Small intestine (tissue), 7 donors: ENCODE measurements at regions not wholly inside any gene's neighbourhood (a gene's known extent, or its start where the extent isn't known, plus 50 kb on each side); places are given as distances from the start of the nearest gene placed in this dataset.

Experiments used
- DNase-seq, 2 donors: peaks; one replicate each; pipeline versions ENCODE4 v3.0.0 to v3.0.0-alpha.2; 2013
- FAIRE-seq: peaks from 2 replicates; lab custom pipeline; 2012; peaks lifted over from hg19 to GRCh38; lab: Jason Lieb, UNC
- H3K27ac ChIP-seq, 3 donors: one replicate each; pipeline ENCODE4 v1.5.1; 2013; ENCODE audit warnings: low read length in 2 of 3, mild to moderate bottlenecking in 2 of 3, control low read depth in 1 of 3, inconsistent platforms in 1 of 3, low read depth in 1 of 3, moderate library complexity in 1 of 3
- H3K27me3 ChIP-seq, 3 donors: one replicate each; pipeline ENCODE4 v1.6.1; 2013; ENCODE audit warnings: low read length in 3 of 3, inconsistent platforms in 1 of 3; ENCODE audit not compliant: control insufficient read depth in 3 of 3, insufficient read depth in 3 of 3
- H3K36me3 ChIP-seq, 3 donors: one replicate each; pipeline ENCODE4 v1.6.1; 2013; ENCODE audit warnings: low read length in 3 of 3, inconsistent platforms in 1 of 3, low read depth in 1 of 3, mild to moderate bottlenecking in 1 of 3, moderate library complexity in 1 of 3; ENCODE audit not compliant: control insufficient read depth in 3 of 3, insufficient read depth in 2 of 3
- H3K4me1 ChIP-seq, 3 donors: one replicate each; pipeline ENCODE4 v1.6.1; 2013; ENCODE audit warnings: low read length in 2 of 3, inconsistent platforms in 1 of 3, low read depth in 1 of 3, mild to moderate bottlenecking in 1 of 3, moderate library complexity in 1 of 3; ENCODE audit not compliant: control insufficient read depth in 3 of 3, insufficient read depth in 2 of 3
- H3K4me3 ChIP-seq, 3 donors: one replicate each; pipeline ENCODE4 v1.5.1; 2013; ENCODE audit warnings: low read length in 3 of 3, control low read depth in 1 of 3, inconsistent platforms in 1 of 3, low read depth in 1 of 3, mild to moderate bottlenecking in 1 of 3, moderate library complexity in 1 of 3
- H3K9me3 ChIP-seq, 2 donors: one replicate each; pipeline ENCODE4 v1.6.1; 2013; ENCODE audit warnings: low read depth in 1 of 2, low read length in 1 of 2; ENCODE audit not compliant: control insufficient read depth in 2 of 2, insufficient read depth in 1 of 2
- WGBS, 3 donors: extraction: QIAGEN DNeasy Blood & Tissue Kit; methylation state at CpG; one replicate each; pipeline ENCODE4 v1.1.7; 2013; 5-methylcytosine and 5-hydroxymethylcytosine counted together
- donor health status: healthy with polysubstance abuse.
- donor health status: control.
- donor health status: control.
- donor health status: Bipolar disorder and iron deficiency.
- donor health status: healthy.

DNA sequence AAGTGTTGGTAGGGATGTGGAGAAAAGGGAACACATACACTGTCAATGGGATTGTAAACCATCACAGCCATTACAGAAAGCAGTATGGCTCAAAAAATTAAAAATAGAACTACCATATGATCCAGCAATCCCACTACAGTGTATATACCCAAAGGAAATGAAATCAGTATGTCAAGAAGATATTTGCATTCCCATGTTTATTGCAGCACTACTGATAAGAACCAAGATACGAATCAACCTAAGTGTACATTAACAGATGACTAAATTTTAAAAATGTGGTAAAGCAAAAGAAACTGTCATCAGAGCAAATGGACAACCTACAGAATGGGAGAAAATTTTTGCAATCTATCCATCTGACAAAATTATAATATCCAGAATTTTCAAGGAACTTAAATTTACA lies 290.4 kb downstream of the IPMK start:
- Histone ChIP-seq H3K36me3 (no peaks in the 10 kb centered on the region), H3K4me1 (no peaks in the 10 kb centered on the region), H3K9me3 (no peaks in the 10 kb centered on the region), H3K4me3 (no peak overlapping the region), H3K27ac (no peak overlapping the region), H3K27me3 (no peaks in the 10 kb centered on the region)
- FAIRE-seq (no peak), DNase-seq (no peak)
- WGBS, 3 donors: 44 to 65% (median 63%) methylated on average over 1 of the region's 1 CpG

DNA sequence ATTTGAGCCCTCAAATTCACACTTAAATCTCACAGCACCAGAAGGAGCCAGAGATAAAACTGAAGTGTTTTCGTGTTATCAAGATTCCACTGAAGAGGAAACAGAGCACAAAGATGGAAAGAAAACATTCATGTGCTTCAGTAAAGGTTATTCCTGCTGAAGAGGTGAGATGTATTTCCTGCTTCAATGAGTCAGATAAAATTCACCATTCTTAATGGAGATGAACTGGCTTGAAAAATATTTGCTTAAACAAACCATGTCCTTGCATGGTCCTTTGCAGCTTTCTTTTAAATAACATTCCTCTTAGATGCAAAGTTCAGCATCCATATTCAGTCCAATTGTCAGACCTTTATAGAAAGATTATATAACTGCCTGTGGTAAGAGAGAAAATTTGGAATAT lies 294.2 kb downstream of the IPMK start:
- 53 to 73% (median 61%) methylated on average over 1 of the region's 1 CpG for WGBS, 3 donors
- Histone ChIP-seq H3K36me3 (no peaks in the 10 kb centered on the region), H3K27me3 (no peaks in the 10 kb centered on the region), H3K4me3 (no peak overlapping the region), H3K27ac (no peak overlapping the region), H3K4me1 (no peaks in the 10 kb centered on the region), H3K9me3 (no peaks in the 10 kb centered on the region)
- FAIRE-seq: no peak
- DNase-seq: no peak

GRCh38 chr10:57972783-57973182 lies 294.9 kb downstream of the IPMK start:
- 90 to 96% (median 92%) methylated on average over 2 of the region's 2 CpGs for WGBS, 3 donors
- DNase-seq: no peak

DNA sequence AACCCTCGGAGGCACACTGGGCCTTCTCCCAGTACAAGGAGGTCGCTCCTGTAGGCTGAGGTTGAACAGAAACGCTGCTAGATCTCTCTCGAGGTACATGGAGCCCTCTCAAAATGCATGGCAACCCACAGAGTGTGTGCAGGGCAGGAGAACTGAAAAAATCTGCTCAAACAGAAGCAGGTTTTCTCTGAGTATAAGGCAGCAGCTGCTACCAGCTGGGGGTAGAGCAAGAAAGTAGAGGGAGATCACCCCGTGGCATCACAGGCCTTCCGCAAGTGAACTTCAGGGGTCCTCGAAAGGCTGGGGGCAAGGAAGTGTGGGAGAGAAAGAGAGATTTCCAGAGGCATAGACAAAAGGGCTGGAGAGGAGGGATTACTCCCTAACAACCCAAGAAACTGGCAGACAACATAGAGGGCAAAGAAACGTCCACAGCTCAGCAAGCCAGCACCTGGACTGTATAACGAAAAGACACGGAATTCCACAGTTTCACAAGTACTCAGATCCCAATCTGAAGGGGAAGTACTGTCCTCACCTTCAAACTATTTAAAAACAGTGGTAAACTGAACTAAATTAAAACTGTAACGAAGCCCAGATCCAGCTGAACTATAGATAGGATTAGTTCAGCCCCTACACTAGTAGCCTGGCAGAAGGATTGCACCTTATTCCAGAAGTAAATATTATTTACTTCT lies 299.2 kb downstream of the IPMK start:
- no peaks in the 10 kb centered on the region for H3K36me3 ChIP-seq
- no peak for DNase-seq
- FAIRE-seq: no peak
- no peaks in the 10 kb centered on the region for H3K4me1 ChIP-seq
- no peaks in the 10 kb centered on the region for H3K9me3 ChIP-seq
- no peaks in the 10 kb centered on the region for H3K27me3 ChIP-seq
- H3K27ac ChIP-seq: no peak overlapping the region
- no peak overlapping the region for H3K4me3 ChIP-seq
- 81% methylated on average over 11 of the region's 11 CpGs for WGBS, 3 donors

More at GRCh38 chr10:57972783-57973182, 294.9 kb downstream of the IPMK start:
- Histone ChIP-seq H3K36me3 (no peaks in the 10 kb centered on the region), H3K27ac (no peak overlapping the region), H3K4me1 (no peaks in the 10 kb centered on the region), H3K27me3 (no peaks in the 10 kb centered on the region), H3K4me3 (no peak overlapping the region), H3K9me3 (no peaks in the 10 kb centered on the region)
- no peak for FAIRE-seq

GRCh38 chr10:57964351-57964750 lies 303.3 kb downstream of the IPMK start:
- DNase-seq (no peak), FAIRE-seq (no peak)
- WGBS, 3 donors: 88 to 92% (median 89%) methylated on average over 3 of the region's 3 CpGs
- Histone ChIP-seq H3K27ac (no peak overlapping the region), H3K36me3 (no peaks in the 10 kb centered on the region), H3K4me3 (no peak overlapping the region), H3K4me1 (peaks cover 0 to under 1% (median 0%) of the 10 kb centered on the region in 3 donors), H3K9me3 (no peaks in the 10 kb centered on the region), H3K27me3 (no peaks in the 10 kb centered on the region)

DNA sequence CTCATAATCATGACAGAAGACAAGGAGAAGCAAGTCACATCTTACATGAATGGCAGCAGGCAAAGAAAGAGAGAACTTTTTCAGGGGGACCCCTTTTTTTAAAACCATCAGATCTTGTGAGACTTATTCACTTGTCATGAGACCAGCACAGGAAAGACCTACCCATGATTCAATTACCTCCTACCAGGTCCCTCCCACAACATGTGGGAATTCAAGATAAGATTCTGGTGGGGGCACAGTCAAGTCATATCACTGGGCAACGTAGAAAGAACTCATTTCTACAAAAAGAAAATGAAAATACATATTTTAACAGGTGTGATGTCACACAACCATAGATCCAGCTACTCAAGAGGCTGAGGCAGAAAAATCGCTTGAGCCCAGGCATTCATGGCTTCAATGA lies 304.1 kb downstream of the IPMK start:
- Histone ChIP-seq H3K4me1 (peaks cover 0 to 3% (median 0%) of the 10 kb centered on the region in 3 donors), H3K27me3 (no peaks in the 10 kb centered on the region), H3K4me3 (no peak overlapping the region), H3K36me3 (no peaks in the 10 kb centered on the region), H3K27ac (no peak overlapping the region), H3K9me3 (no peaks in the 10 kb centered on the region)
- DNase-seq: no peak
- 50 to 51% (median 50%) methylated on average over 2 of the region's 2 CpGs for WGBS, 3 donors
- no peak for FAIRE-seq

GRCh38 chr10:57962839-57963238 lies 304.9 kb downstream of the IPMK start:
- H3K27ac ChIP-seq: no peak overlapping the region
- no peak for FAIRE-seq

DNA sequence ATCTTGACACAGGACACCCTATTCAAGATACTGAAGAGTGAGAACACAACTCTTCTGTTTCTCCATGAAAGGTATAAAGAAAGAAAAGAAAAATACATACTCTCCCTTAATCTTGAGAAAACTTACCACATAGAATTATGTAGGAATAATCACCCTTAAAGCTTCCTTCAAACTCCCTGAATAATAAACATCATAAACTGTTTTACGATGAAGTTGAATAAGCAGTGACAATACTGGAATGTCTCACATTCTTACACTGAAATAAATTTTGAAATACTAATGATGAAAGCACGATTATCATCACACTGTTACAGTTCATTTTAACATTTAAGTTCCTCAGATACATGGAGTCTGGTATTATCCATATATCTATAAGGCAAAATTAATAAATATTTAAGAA lies 306.2 kb downstream of the IPMK start:
- H3K4me3 ChIP-seq: no peak overlapping the region
- FAIRE-seq: no peak
- H3K27me3 ChIP-seq: no peaks in the 10 kb centered on the region
- no peak overlapping the region for H3K27ac ChIP-seq
- H3K36me3 ChIP-seq: no peaks in the 10 kb centered on the region
- H3K4me1 ChIP-seq: peaks cover 0 to 3% (median 0%) of the 10 kb centered on the region in 3 donors
- DNase-seq: no peak
- 70 to 74% (median 73%) methylated on average over 2 of the region's 2 CpGs for WGBS, 3 donors
- no peaks in the 10 kb centered on the region for H3K9me3 ChIP-seq

More at GRCh38 chr10:57962839-57963238, 304.9 kb downstream of the IPMK start:
- no peaks in the 10 kb centered on the region for H3K27me3 ChIP-seq
- no peak overlapping the region for H3K4me3 ChIP-seq
- no peak for DNase-seq
- no peaks in the 10 kb centered on the region for H3K36me3 ChIP-seq
- H3K4me1 ChIP-seq: peaks cover 0 to 3% (median 0%) of the 10 kb centered on the region in 3 donors
- 77 to 83% (median 79%) methylated on average over 3 of the region's 3 CpGs for WGBS, 3 donors
- H3K9me3 ChIP-seq: no peaks in the 10 kb centered on the region

- FAIRE-seq: no peak
- Histone ChIP-seq H3K9me3 (no peaks in the 10 kb centered on the region), H3K36me3 (no peaks in the 10 kb centered on the region), H3K4me1 (peaks cover 0 to 3% (median 0%) of the 10 kb centered on the region in 3 donors), H3K27me3 (no peaks in the 10 kb centered on the region), H3K27ac (no peak overlapping the region), H3K4me3 (no peak overlapping the region)
- WGBS, 3 donors: 56 to 68% (median 58%) methylated on average over 3 of the region's 3 CpGs
- no peak for DNase-seq
Measured at GRCh38 chr10:57960406-57960805, 307.3 kb downstream of the IPMK start.
